HG03280 (cell line): ENCODE measurements at regions not wholly inside any gene's neighbourhood (a gene's known extent, or its start where the extent isn't known, plus 50 kb on each side); places are given as distances from the start of the nearest gene placed in this dataset.

ENCODE experiments used
- ATAC-seq: cut with Tn5 transposase; IDR thresholded peaks from one replicate; pipeline ENCODE4 v1.9.1; 2021; ENCODE audit warnings: mild to moderate bottlenecking, moderate library complexity; ENCODE audit not compliant: unreplicated experiment

GRCh38 chr4:124903995-124904722, 191.6 kb upstream of the ANKRD50 start:
- ATAC-seq, result no peak

GRCh38 chr4:124902001-124902515, 189.5 kb upstream of the ANKRD50 start:
- ATAC-seq, result no peak

- ATAC-seq, result no peak
Observed at GRCh38 chr4:124899997-124900396, 187.5 kb upstream of the ANKRD50 start.

- ATAC-seq, result no peak
Observed at GRCh38 chr4:124890522-124890921, 178.0 kb upstream of the ANKRD50 start.

GRCh38 chr4:124887739-124888138, 175.2 kb upstream of the ANKRD50 start:
- ATAC-seq, result no peak

GRCh38 chr4:124884316-124884715, 171.8 kb upstream of the ANKRD50 start:
- ATAC-seq, result no peak

GRCh38 chr4:124883632-124884031, 171.1 kb upstream of the ANKRD50 start:
- ATAC-seq, result no peak

- ATAC-seq, result no peak
Observed at GRCh38 chr4:124879195-124879594, 166.7 kb upstream of the ANKRD50 start.

- no peak for ATAC-seq
Observed at GRCh38 chr4:124874172-124874450, 161.6 kb upstream of the ANKRD50 start.

- no peak for ATAC-seq
Observed at GRCh38 chr4:124873361-124874171, 161.0 kb upstream of the ANKRD50 start.

GRCh38 chr4:124872659-124873058, 160.1 kb upstream of the ANKRD50 start:
- no peak for ATAC-seq

GRCh38 chr4:124869961-124870495, 157.5 kb upstream of the ANKRD50 start:
- no peak for ATAC-seq

GRCh38 chr4:124868495-124868894, 156.0 kb upstream of the ANKRD50 start:
- ATAC-seq, result no peak

GRCh38 chr4:124867536-124867935, 155.0 kb upstream of the ANKRD50 start:
- no peak for ATAC-seq

- ATAC-seq, result no peak
Observed at GRCh38 chr4:124866301-124866700, 153.8 kb upstream of the ANKRD50 start.

GRCh38 chr4:124863040-124863545, 150.6 kb upstream of the ANKRD50 start:
- ATAC-seq, result no peak

GRCh38 chr4:124862261-124862660, 149.7 kb upstream of the ANKRD50 start:
- ATAC-seq, result no peak

GRCh38 chr4:124861761-124862160, 149.2 kb upstream of the ANKRD50 start:
- no peak for ATAC-seq

- ATAC-seq, result peak; percentile 55
Observed at GRCh38 chr4:124854968-124855367, 142.4 kb upstream of the ANKRD50 start.

- no peak for ATAC-seq
Observed at GRCh38 chr4:124851741-124852140, 139.2 kb upstream of the ANKRD50 start.

GRCh38 chr4:124846306-124846705, 133.8 kb upstream of the ANKRD50 start:
- no peak for ATAC-seq
